ENCODE measurements at regions not wholly inside any gene's neighbourhood (a gene's known extent, or its start where the extent isn't known, plus 50 kb on each side); places are given as distances from the start of the nearest gene placed in this dataset.

- TF ChIP-seq POLR2AphosphoS5 (IDR thresholded peaks at IDR 0.05; ENCODE audit: insufficient read depth in 1 of 2, low read depth in 1 of 2), result no peak
- Histone ChIP-seq H3K4me3 (no peak overlapping the region), H3K27ac (no peak overlapping the region), H3K4me1 (no peaks in the 10 kb centered on the region), H3K9me3 (no peaks in the 10 kb centered on the region), H3K27me3 (no peaks in the 10 kb centered on the region), H3K36me3 (no peaks in the 10 kb centered on the region)
- DNase-seq (ENCODE audit: extremely low spot score in 2 of 2), result no peak
- intact Hi-C loops (cut with DNase I), result loop anchor here (5.0 kb wide), 1 partner anchor 836 kb away; no protein-coding TSS in a partner anchor
Measured at GRCh38 chr4:130293692-130294091, 1197.7 kb downstream of the C4orf33 start.

GRCh38 chr4:130296448-130296847 lies 1200.5 kb downstream of the C4orf33 start:
- no peak for DNase-seq (ENCODE audit: extremely low spot score in 2 of 2)
- no peaks in the 10 kb centered on the region for H3K9me3 ChIP-seq
- intact Hi-C loops (cut with DNase I), result no loop called here
- no peak overlapping the region for H3K4me3 ChIP-seq
- TF ChIP-seq CTCF (IDR thresholded peaks at IDR 0.05) (no peak), POLR2A (IDR thresholded peaks at IDR 0.05) (no peak), POLR2AphosphoS5 (IDR thresholded peaks at IDR 0.05; ENCODE audit: insufficient read depth in 1 of 2, low read depth in 1 of 2) (no peak)
- no peaks in the 10 kb centered on the region for H3K4me1 ChIP-seq
- no peaks in the 10 kb centered on the region for H3K36me3 ChIP-seq
- no peaks in the 10 kb centered on the region for H3K27me3 ChIP-seq
- no peak overlapping the region for H3K27ac ChIP-seq

GRCh38 chr4:130306566-130306965 lies 1210.6 kb downstream of the C4orf33 start:
- Histone ChIP-seq H3K36me3 (no peaks in the 10 kb centered on the region), H3K27me3 (no peaks in the 10 kb centered on the region), H3K4me1 (no peaks in the 10 kb centered on the region), H3K4me3 (no peak overlapping the region), H3K27ac (no peak overlapping the region), H3K9me3 (no peaks in the 10 kb centered on the region)
- TF ChIP-seq POLR2AphosphoS5 (IDR thresholded peaks at IDR 0.05; ENCODE audit: insufficient read depth in 1 of 2, low read depth in 1 of 2), result no peak
- TF ChIP-seq CTCF (IDR thresholded peaks at IDR 0.05), result no peak
- TF ChIP-seq POLR2A (IDR thresholded peaks at IDR 0.05), result no peak
- intact Hi-C loops (cut with DNase I), result no loop called here
- DNase-seq (ENCODE audit: extremely low spot score in 2 of 2), result no peak

- no peak for DNase-seq (ENCODE audit: extremely low spot score in 2 of 2)
- intact Hi-C loops (cut with DNase I), result no loop called here
- no peak for TF ChIP-seq POLR2AphosphoS5 (IDR thresholded peaks at IDR 0.05; ENCODE audit: insufficient read depth in 1 of 2, low read depth in 1 of 2)
- no peak for TF ChIP-seq CTCF (IDR thresholded peaks at IDR 0.05)
- no peak for TF ChIP-seq POLR2A (IDR thresholded peaks at IDR 0.05)
- Histone ChIP-seq H3K27ac (no peak overlapping the region), H3K4me1 (no peaks in the 10 kb centered on the region), H3K9me3 (no peaks in the 10 kb centered on the region), H3K27me3 (no peaks in the 10 kb centered on the region), H3K36me3 (no peaks in the 10 kb centered on the region), H3K4me3 (no peak overlapping the region)
Measured at GRCh38 chr4:130309221-130309620, 1213.3 kb downstream of the C4orf33 start.

- Histone ChIP-seq H3K4me1 (no peaks in the 10 kb centered on the region), H3K36me3 (no peaks in the 10 kb centered on the region), H3K27ac (no peak overlapping the region), H3K4me3 (no peak overlapping the region), H3K27me3 (no peaks in the 10 kb centered on the region), H3K9me3 (no peaks in the 10 kb centered on the region)
- no peak for TF ChIP-seq CTCF (IDR thresholded peaks at IDR 0.05)
- TF ChIP-seq POLR2AphosphoS5 (IDR thresholded peaks at IDR 0.05; ENCODE audit: insufficient read depth in 1 of 2, low read depth in 1 of 2), result no peak
- TF ChIP-seq POLR2A (IDR thresholded peaks at IDR 0.05), result no peak
- no peak for DNase-seq (ENCODE audit: extremely low spot score in 2 of 2)
- intact Hi-C loops (cut with DNase I), result no loop called here
Measured at GRCh38 chr4:130322439-130322838, 1226.5 kb downstream of the C4orf33 start.

GRCh38 chr4:130329036-130329435 lies 1233.1 kb downstream of the C4orf33 start:
- TF ChIP-seq POLR2AphosphoS5 (IDR thresholded peaks at IDR 0.05; ENCODE audit: insufficient read depth in 1 of 2, low read depth in 1 of 2) (no peak), CTCF (IDR thresholded peaks at IDR 0.05) (no peak), POLR2A (IDR thresholded peaks at IDR 0.05) (no peak)
- DNase-seq (ENCODE audit: extremely low spot score in 2 of 2), result no peak

More at GRCh38 chr4:130329036-130329435, 1233.1 kb downstream of the C4orf33 start:
- Histone ChIP-seq H3K4me3 (no peak overlapping the region), H3K4me1 (no peaks in the 10 kb centered on the region), H3K27ac (no peak overlapping the region), H3K36me3 (no peaks in the 10 kb centered on the region), H3K9me3 (no peaks in the 10 kb centered on the region), H3K27me3 (no peaks in the 10 kb centered on the region)
- intact Hi-C loops (cut with DNase I), result no loop called here

All from vagina (tissue), 2 donors.